GM12891 (cell line): ENCODE measurements at regions not wholly inside any gene's neighbourhood (a gene's known extent, or its start where the extent isn't known, plus 50 kb on each side); places are given as distances from the start of the nearest gene placed in this dataset.

Experiments
- POLR2A ChIP-seq: IDR thresholded peaks from 2 replicates; pipeline ENCODE4 v1.6.1; 2011; ENCODE audit warnings: low read depth, low read length, control low read depth
- POLR2AphosphoS5 ChIP-seq: IDR thresholded peaks from 2 replicates; pipeline ENCODE4 v1.6.1; 2011; ENCODE audit warnings: low read depth, low read length, control low read depth
- TAF1 ChIP-seq: IDR thresholded peaks from 2 replicates; pipeline ENCODE4 v1.6.1; 2011; ENCODE audit warnings: low read depth, low read length, control low read depth

DNA sequence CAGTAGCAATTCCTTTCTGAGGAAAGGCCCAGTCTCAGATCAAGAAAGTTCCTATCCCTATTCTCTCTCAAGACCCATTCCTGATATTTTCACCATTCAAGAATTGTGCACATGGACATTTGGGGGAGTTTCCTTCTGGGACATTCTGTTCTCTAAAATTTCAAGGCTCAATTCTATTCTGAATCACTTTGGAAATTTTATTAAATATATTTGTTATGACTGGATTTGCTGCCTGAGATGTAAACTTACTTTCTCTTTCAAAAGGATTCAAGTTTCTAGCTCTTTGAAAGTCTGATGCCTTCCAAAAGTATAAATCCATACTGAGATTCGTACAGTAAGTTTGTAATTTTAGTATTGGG is 55.3 kb upstream of the STK17B start:
- no peak for TF ChIP-seq POLR2A
- no peak for TF ChIP-seq POLR2AphosphoS5
- TF ChIP-seq TAF1: no peak
